Bronchial epithelial cell (primary cell): ENCODE measurements at regions not wholly inside any gene's neighbourhood (a gene's known extent, or its start where the extent isn't known, plus 50 kb on each side); places are given as distances from the start of the nearest gene placed in this dataset.
"Not testable (repeated sequence)": the region's sequence is repeated elsewhere in the genome, so short reads cannot be mapped to it uniquely, and the experiment has no call there.

Experiments used
- DNase-seq: peaks from one replicate; pipeline ENCODE4 v3.0.0-alpha.2; 2010; ENCODE audit warnings: low read depth
- FAIRE-seq: peaks from 2 replicates; lab custom pipeline; 2011; peaks lifted over from hg19 to GRCh38; lab: Jason Lieb, UNC
- H3K27me3 ChIP-seq: 2 replicates; pipeline ENCODE4 v1.5.1; 2011; ENCODE audit warnings: low read length; ENCODE audit not compliant: control insufficient read depth, insufficient read depth
- H3K36me3 ChIP-seq: 2 replicates; pipeline ENCODE4 v1.5.1; 2011; ENCODE audit warnings: low read length; ENCODE audit not compliant: control insufficient read depth, insufficient read depth
- H3K4me3 ChIP-seq: 2 replicates; pipeline ENCODE4 v1.5.1; 2011; ENCODE audit warnings: mild to moderate bottlenecking, low read depth, low read length, control low read depth
- CTCF ChIP-seq: IDR thresholded peaks from 2 replicates; pipeline ENCODE4 v1.5.1; 2011; ENCODE audit warnings: mild to moderate bottlenecking, moderate library complexity, low read length, control low read depth, inconsistent platforms; ENCODE audit not compliant: insufficient read depth, severe bottlenecking

GRCh38 chr7:51569581-51569980 lies 253.0 kb upstream of the COBL start:
- no peak for TF ChIP-seq CTCF
- DNase-seq (no peak), FAIRE-seq (no peak)
- Histone ChIP-seq H3K27me3 (no peaks in the 10 kb centered on the region), H3K4me3 (no peak overlapping the region), H3K36me3 (no peaks in the 10 kb centered on the region)

GRCh38 chr7:51569176-51569575 lies 252.6 kb upstream of the COBL start:
- Histone ChIP-seq H3K4me3 (no peak overlapping the region), H3K36me3 (no peaks in the 10 kb centered on the region), H3K27me3 (no peaks in the 10 kb centered on the region)
- FAIRE-seq (no peak), DNase-seq (no peak)
- no peak for TF ChIP-seq CTCF

GRCh38 chr7:51551070-51551469 lies 234.5 kb upstream of the COBL start:
- Histone ChIP-seq H3K36me3 (no peaks in the 10 kb centered on the region), H3K27me3 (no peaks in the 10 kb centered on the region), H3K4me3 (no peak overlapping the region)
- no peak for DNase-seq
- peak; percentile 64 for FAIRE-seq
- TF ChIP-seq CTCF, result no peak

GRCh38 chr7:51545131-51545530 lies 228.5 kb upstream of the COBL start:
- DNase-seq (peak; percentile 35), FAIRE-seq (no peak)
- TF ChIP-seq CTCF, result no peak
- Histone ChIP-seq H3K4me3 (no peak overlapping the region), H3K27me3 (no peaks in the 10 kb centered on the region), H3K36me3 (no peaks in the 10 kb centered on the region)

- FAIRE-seq (peak; percentile 58), DNase-seq (no peak)
- Histone ChIP-seq H3K4me3 (no peak overlapping the region), H3K27me3 (no peaks in the 10 kb centered on the region), H3K36me3 (no peaks in the 10 kb centered on the region)
- no peak for TF ChIP-seq CTCF
Measured at GRCh38 chr7:51543801-51544553, 227.4 kb upstream of the COBL start.

GRCh38 chr7:51540906-51541305 lies 224.3 kb upstream of the COBL start:
- H3K27me3 ChIP-seq, H3K36me3 ChIP-seq, FAIRE-seq, DNase-seq, H3K4me3 ChIP-seq: not testable (repeated sequence)
